C4-2B (cell line): ENCODE measurements at regions not wholly inside any gene's neighbourhood (a gene's known extent, or its start where the extent isn't known, plus 50 kb on each side); places are given as distances from the start of the nearest gene placed in this dataset.

ENCODE experiments used
- H3K27ac ChIP-seq: fragments of 450-650 bp; 2 replicates; pipeline ENCODE4 v1.5.1; 2017
- ZFX ChIP-seq: fragments of 450-650 bp; IDR thresholded peaks from 2 replicates; pipeline ENCODE4 v1.6.1; 2017
- TF ChIP-seq, protein P1 (sequence below): fragments of 450-650 bp; conservative IDR thresholded peaks from 2 replicates; pipeline ENCODE4 v1.5.1; 2017; ENCODE audit warnings: mild to moderate bottlenecking

DNA sequence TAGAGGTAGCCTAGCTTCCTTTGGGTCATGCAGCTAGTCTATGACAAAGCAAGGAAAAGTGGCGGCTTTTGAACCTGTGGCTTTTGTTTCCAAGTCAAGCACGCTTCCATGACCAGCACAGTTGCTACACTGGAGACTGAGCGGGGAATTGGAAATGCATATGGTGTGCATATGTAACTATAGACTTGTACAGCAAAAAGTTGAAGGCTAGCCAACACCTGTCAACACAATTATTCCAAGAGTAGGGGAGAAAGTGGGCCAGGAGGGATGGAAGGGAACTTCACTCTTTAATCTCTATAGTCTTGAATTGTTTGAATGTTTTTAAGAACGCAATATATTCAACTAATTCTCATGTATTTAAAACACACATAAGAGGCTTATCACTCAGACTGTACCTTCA lies 218.5 kb upstream of the CADM1 start:
- TF ChIP-seq, protein P1, sequence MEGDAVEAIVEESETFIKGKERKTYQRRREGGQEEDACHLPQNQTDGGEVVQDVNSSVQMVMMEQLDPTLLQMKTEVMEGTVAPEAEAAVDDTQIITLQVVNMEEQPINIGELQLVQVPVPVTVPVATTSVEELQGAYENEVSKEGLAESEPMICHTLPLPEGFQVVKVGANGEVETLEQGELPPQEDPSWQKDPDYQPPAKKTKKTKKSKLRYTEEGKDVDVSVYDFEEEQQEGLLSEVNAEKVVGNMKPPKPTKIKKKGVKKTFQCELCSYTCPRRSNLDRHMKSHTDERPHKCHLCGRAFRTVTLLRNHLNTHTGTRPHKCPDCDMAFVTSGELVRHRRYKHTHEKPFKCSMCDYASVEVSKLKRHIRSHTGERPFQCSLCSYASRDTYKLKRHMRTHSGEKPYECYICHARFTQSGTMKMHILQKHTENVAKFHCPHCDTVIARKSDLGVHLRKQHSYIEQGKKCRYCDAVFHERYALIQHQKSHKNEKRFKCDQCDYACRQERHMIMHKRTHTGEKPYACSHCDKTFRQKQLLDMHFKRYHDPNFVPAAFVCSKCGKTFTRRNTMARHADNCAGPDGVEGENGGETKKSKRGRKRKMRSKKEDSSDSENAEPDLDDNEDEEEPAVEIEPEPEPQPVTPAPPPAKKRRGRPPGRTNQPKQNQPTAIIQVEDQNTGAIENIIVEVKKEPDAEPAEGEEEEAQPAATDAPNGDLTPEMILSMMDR, result no peak
- TF ChIP-seq ZFX, result no peak
- no peak overlapping the region for H3K27ac ChIP-seq

DNA sequence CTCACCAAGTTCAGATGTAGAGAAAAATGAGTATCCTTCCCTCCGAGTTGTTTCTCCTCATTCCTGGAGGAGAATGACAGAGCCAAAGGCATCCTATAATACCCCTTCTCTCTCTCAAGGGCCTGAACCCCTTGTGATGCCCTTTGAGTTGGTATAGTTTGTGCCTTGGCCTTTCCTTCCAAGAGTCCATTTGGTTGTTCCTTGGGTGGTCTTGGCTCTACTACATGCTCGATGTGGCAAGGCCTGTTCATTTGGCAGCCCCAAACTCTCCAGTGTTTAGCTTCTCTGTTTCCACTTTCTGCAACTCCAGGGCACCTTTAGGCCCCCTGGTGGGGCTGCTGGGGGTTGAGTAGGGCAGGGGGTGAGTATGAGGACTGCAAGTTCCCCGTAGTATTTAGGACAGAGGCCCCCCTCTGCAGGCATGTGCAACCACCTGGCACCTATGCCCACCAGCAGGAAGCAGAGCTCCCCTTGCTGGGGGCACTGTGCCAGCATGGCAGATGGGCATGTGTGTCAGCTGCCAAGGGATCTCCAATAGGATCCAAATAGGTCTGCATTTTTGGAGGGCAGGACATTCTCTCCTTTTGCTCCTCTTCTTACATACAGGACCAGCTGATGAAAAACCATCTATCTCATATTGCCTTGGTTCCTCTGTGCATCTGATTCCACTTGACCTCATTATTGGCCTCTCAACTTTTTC lies 217.2 kb upstream of the CADM1 start:
- TF ChIP-seq, protein P1, result no peak
- TF ChIP-seq ZFX, result no peak
- no peak overlapping the region for H3K27ac ChIP-seq

DNA sequence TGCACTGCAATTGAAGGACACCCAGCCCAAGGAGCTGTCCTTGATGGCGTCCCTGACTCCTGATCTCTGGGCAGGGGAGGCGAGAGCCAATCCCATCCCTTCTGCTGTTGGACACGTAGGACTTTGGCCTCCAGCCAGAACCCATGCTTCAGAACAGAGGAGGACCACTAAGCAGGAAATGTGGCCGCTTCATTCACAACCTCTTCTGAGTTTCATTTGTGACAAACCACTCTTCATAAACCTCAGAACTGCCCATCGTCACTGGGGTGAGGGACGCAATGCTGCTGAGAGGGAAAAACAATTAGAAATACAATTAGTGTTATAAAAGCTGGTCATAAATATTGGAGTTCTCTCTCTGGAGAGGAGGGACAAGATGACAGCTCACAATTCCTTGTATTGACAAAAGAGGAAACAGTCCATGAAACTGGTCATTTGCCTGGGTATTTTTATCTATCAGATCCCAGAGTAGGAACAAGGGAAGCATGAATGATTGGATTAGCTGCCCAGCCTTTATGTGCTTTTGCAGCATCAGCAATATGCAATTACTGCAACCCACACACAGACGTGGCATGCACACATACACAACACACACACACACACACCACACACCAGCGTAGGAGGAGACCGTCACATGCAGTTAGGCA lies 216.5 kb upstream of the CADM1 start:
- no peak for TF ChIP-seq ZFX
- TF ChIP-seq, protein P1, result no peak
- H3K27ac ChIP-seq, result no peak overlapping the region

DNA sequence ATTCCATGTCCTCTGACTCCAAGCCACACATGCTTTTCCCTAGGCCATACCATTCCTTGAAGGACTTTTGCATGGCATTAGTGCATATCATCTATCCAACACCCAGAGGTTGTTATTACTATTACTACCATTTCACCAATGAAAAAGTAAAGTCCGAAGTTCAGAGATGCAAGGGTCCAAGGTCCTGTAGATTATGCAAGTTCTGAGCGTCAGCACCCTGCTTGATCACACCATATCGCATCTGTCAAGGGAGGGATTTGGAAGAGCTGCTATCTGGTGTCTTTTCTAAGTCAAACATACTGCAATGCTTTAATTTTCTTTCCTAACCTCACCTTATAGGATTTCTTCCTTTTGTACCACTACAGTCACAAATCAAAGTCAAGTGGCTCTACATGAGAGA lies 214.7 kb upstream of the CADM1 start:
- TF ChIP-seq, protein P1, result no peak
- TF ChIP-seq ZFX, result no peak
- no peak overlapping the region for H3K27ac ChIP-seq

DNA sequence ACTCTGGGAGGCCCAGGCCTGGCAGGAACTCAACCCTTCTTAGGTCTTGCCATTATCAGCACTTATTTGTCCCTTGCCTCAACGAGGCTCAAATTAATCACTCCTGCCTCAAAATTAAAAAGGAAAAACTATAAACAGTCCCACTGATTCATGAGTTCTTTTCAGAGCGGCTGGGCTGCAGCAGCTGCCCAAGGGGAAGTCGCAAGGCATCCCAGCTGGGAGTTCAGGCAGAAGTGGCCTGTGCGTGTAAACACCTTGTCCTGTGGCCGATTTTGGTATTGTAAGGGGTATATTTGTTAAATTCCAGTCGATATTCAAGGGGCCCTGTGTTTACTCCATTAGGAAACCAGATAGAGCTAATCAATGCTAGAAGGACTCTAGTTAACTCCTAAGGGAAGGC lies 213.9 kb upstream of the CADM1 start:
- H3K27ac ChIP-seq, result no peak overlapping the region
- TF ChIP-seq ZFX, result no peak
- TF ChIP-seq, protein P1, result no peak

DNA sequence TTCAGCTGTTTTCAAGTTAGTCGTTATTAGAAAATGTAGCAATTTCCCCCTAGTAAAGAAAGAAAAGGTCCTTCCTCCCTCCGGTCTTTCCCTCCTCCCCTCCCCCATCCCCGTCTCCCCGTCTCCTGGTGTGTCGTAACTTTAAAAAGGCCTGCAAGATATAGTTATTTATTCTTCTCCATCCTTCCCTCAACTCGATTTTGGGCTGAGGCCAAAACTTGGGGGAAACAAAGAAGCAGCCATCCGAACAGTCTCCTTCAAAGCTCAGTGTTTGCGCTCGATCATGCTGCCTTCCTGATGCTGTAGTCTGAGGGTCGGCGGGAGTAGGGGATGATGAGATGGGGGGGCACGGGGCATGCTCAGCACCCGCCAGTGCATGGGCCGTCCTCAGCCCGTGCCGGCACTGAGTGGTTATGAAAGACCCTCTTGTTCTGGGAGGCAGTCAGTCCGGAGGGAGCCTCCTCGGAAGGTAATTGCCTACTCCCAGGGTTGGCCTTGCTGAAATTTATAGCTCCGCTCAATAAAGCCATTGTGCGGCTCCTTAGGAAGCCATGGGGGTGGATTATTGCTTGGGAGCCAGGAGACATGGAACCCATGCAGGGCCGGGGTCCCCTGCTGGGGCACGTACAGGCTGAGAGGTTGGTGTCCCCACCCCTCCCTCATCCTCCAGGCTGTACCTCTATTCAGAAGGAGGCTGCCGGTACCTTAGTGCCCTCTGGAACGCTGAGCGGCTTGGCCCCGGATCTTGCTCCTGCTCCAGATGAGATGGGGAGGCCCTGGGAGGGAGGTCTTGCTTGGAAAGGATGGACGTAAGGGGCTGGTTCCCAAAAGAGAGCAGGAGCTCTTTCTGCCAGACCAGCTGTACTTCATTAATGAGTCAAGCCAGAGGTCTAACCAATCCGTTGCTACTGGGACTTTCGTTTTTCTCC lies 212.7 kb upstream of the CADM1 start:
- no peak for TF ChIP-seq ZFX
- TF ChIP-seq, protein P1, result no peak
- H3K27ac ChIP-seq, result no peak overlapping the region

DNA sequence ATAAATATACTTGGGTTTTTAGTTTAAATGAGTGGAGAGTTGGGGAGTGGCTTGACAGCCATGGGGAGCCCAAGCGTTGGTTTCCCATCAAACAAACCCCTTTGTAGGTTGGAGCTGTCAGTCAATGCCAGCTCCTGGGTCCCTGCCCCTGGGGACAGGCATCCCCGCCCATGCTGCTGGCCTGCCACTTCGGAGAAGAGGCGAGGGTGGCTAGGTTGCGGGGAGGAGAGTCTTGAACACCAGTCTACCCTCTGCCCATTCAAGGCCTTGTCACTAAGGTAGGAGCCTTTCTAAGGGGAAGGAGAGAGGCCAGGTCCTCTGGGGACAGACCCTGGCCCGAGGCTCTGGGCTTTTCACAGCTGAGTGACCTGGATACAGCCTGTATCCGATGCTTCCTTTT lies 211.9 kb upstream of the CADM1 start:
- no peak for TF ChIP-seq ZFX
- TF ChIP-seq, protein P1, result no peak
- H3K27ac ChIP-seq, result no peak overlapping the region
